ENCODE measurements at regions not wholly inside any gene's neighbourhood (a gene's known extent, or its start where the extent isn't known, plus 50 kb on each side); places are given as distances from the start of the nearest gene placed in this dataset.

DNA sequence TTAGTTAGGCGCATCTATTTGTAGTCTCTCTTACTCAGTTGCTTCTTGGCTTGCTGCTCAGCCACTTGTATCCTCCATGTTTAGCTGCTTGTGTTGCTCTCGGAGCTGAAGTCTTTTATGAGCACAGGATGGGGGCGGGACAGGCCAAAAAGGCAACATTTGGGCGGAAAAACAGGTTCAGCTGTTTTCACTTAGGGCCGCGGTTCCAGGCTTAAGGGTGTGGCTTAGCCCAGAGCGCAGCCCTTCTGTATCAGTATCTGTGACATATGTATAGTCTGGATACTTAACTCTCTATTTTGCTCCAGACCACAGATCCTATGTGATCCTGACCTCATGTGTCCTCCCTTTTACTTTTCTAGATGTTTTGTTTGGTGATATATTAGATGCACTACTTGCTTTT lies 763.5 kb downstream of the SUCLG1 start:
- Histone ChIP-seq H3K36me3 (ENCODE audit: control insufficient read depth, insufficient read depth, low read length) (no peaks in the 10 kb centered on the region), H3K27me3 (replicated peaks; ENCODE audit: control insufficient read depth, insufficient read depth, low read length) (no peaks in the 10 kb centered on the region), H3K4me3 (replicated peaks; ENCODE audit: low read depth, low read length) (no peak overlapping the region)
- TF ChIP-seq, protein P1, sequence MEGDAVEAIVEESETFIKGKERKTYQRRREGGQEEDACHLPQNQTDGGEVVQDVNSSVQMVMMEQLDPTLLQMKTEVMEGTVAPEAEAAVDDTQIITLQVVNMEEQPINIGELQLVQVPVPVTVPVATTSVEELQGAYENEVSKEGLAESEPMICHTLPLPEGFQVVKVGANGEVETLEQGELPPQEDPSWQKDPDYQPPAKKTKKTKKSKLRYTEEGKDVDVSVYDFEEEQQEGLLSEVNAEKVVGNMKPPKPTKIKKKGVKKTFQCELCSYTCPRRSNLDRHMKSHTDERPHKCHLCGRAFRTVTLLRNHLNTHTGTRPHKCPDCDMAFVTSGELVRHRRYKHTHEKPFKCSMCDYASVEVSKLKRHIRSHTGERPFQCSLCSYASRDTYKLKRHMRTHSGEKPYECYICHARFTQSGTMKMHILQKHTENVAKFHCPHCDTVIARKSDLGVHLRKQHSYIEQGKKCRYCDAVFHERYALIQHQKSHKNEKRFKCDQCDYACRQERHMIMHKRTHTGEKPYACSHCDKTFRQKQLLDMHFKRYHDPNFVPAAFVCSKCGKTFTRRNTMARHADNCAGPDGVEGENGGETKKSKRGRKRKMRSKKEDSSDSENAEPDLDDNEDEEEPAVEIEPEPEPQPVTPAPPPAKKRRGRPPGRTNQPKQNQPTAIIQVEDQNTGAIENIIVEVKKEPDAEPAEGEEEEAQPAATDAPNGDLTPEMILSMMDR (IDR thresholded peaks at IDR 0.05; ENCODE audit: insufficient read depth, low read length, poor library complexity, severe bottlenecking), result no peak
- no peak for DNase-seq (ENCODE audit: extremely low read depth, insufficient read length)

DNA sequence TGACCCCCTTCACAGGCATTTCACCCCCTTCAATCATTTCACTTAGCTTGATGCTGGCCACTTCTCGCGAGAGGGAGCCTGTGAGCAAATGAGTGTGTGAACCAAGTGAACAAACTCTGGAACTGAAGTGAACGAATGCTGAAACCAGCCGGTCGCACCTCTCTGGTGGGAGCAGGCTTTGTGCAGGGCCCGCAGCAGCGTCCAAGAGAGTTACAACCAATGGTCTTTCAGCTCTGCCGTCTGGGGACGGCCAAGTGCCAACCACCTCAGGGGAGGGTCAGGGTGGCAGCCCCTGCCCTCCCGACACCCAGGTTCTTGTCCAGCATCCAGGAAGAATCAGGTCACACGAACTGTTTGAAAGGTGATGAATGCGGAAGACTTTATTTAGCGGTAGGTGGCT lies 764.0 kb downstream of the SUCLG1 start:
- TF ChIP-seq, protein P1 (IDR thresholded peaks at IDR 0.05; ENCODE audit: insufficient read depth, low read length, poor library complexity, severe bottlenecking), result no peak
- DNase-seq (ENCODE audit: extremely low read depth, insufficient read length), result no peak

DNA sequence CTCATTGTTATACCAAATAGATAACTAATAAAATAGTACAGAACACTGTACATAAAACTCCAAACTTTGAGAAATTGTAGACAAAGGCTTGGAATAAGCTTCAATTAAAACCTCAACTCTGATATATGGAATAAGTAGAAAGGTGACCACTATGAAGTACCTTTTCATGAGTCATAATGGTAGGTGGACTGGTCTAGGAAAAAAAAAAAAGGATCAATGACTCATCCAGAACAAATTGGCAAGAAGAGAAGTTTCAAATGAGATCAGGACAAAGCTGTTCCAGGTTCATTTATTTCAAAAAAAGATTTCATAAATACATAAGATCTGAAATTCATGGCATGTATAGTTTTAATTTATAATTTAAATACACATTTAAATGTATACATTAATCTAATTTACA lies 769.7 kb downstream of the SUCLG1 start:
- DNase-seq (ENCODE audit: extremely low read depth, insufficient read length), result no peak
- H3K36me3 ChIP-seq (ENCODE audit: control insufficient read depth, insufficient read depth, low read length), result no peaks in the 10 kb centered on the region
- no peak overlapping the region for H3K4me3 ChIP-seq (replicated peaks; ENCODE audit: low read depth, low read length)
- H3K27me3 ChIP-seq (replicated peaks; ENCODE audit: control insufficient read depth, insufficient read depth, low read length), result no peaks in the 10 kb centered on the region
- TF ChIP-seq, protein P1 (IDR thresholded peaks at IDR 0.05; ENCODE audit: insufficient read depth, low read length, poor library complexity, severe bottlenecking), result no peak

More for the DNA sequence above, 764.0 kb downstream of the SUCLG1 start:
- no peaks in the 10 kb centered on the region for H3K27me3 ChIP-seq (replicated peaks; ENCODE audit: control insufficient read depth, insufficient read depth, low read length)
- no peak overlapping the region for H3K4me3 ChIP-seq (replicated peaks; ENCODE audit: low read depth, low read length)
- H3K36me3 ChIP-seq (ENCODE audit: control insufficient read depth, insufficient read depth, low read length), result no peaks in the 10 kb centered on the region

DNA sequence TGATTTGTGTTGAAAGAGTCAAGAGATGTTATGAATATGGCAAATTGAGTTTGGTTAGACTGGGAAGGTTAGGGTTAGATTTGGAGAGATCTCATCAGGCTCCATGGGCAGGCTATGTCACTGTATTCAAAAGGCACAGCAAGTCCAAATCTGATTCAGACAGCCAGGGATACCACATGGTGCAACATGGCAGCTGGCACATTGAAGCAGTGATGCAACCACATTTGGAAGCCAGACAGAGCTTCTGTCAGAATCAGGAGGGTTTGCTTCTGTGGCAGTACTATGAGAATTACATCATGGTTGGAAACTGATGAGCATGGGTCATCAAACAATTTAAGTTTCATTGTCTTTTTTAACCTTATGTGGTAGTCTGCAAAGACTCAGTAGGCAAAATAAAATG lies 772.2 kb downstream of the SUCLG1 start:
- DNase-seq (ENCODE audit: extremely low read depth, insufficient read length), result no peak

DNA sequence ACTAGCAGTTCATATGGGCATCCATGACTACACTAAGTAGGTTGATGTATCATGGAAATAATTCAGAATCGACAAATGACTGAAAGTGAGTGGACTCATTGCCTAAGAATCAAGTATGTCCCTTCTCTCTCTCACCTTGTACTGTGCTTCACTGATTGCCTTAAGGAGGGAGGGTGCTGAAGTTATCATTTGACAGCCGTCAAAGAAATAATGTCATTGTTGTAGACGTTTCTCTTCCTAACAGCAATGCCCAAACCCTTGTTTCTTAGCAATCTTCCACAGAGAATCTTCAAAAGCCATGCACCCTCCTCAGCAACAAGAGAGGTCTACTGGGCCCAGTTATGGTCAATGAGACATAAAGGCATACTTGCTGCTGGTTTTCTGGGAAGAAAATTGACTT lies 785.0 kb downstream of the SUCLG1 start:
- Histone ChIP-seq H3K4me3 (replicated peaks; ENCODE audit: low read depth, low read length) (no peak overlapping the region), H3K36me3 (ENCODE audit: control insufficient read depth, insufficient read depth, low read length) (no peaks in the 10 kb centered on the region), H3K27me3 (replicated peaks; ENCODE audit: control insufficient read depth, insufficient read depth, low read length) (no peaks in the 10 kb centered on the region)
- DNase-seq (ENCODE audit: extremely low read depth, insufficient read length), result no peak
- TF ChIP-seq, protein P1 (IDR thresholded peaks at IDR 0.05; ENCODE audit: insufficient read depth, low read length, poor library complexity, severe bottlenecking), result no peak

More for the DNA sequence above, 772.2 kb downstream of the SUCLG1 start:
- H3K36me3 ChIP-seq (ENCODE audit: control insufficient read depth, insufficient read depth, low read length), result no peaks in the 10 kb centered on the region
- H3K4me3 ChIP-seq (replicated peaks; ENCODE audit: low read depth, low read length), result no peak overlapping the region
- no peaks in the 10 kb centered on the region for H3K27me3 ChIP-seq (replicated peaks; ENCODE audit: control insufficient read depth, insufficient read depth, low read length)
- TF ChIP-seq, protein P1 (IDR thresholded peaks at IDR 0.05; ENCODE audit: insufficient read depth, low read length, poor library complexity, severe bottlenecking), result no peak

DNA sequence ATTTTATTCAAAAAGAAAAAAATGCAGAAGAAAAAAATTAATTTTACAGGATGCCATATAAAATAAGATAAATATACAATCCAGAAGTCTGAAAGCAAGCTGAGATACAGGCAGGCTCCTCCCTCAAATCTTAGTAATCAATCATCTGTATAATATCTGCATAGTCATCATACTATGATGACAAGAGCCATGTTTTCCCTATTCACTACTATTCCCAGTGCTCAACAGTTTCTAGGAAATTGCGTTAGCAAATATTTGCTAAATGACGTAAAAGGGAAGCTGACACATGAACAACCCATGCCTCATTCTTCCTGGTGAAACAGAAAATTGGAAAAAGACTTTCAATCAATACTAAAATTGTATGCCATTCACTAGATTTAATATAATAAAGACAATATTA lies 793.2 kb downstream of the SUCLG1 start:
- no peak for DNase-seq (ENCODE audit: extremely low read depth, insufficient read length)
- TF ChIP-seq, protein P1 (IDR thresholded peaks at IDR 0.05; ENCODE audit: insufficient read depth, low read length, poor library complexity, severe bottlenecking), result no peak
- Histone ChIP-seq H3K27me3 (replicated peaks; ENCODE audit: control insufficient read depth, insufficient read depth, low read length) (no peaks in the 10 kb centered on the region), H3K4me3 (replicated peaks; ENCODE audit: low read depth, low read length) (no peak overlapping the region), H3K36me3 (ENCODE audit: control insufficient read depth, insufficient read depth, low read length) (no peaks in the 10 kb centered on the region)
